WTC11 (cell line): ENCODE measurements at regions not wholly inside any gene's neighbourhood (a gene's known extent, or its start where the extent isn't known, plus 50 kb on each side); places are given as distances from the start of the nearest gene placed in this dataset.

Source experiments
- ATAC-seq: fragments of 200-7000 bp; cut with Tn5 transposase; 2 replicates; pipeline ENCODE4 v1.10.0; 2021; ENCODE audit warnings: mild to moderate bottlenecking, moderate library complexity
- CTCF ChIA-PET: fragments of 300-600 bp; sonication (Branson Sonifier 250); formaldehyde crosslinking; loops from one replicate; lab custom pipeline; 2021; ENCODE audit warnings: antibody characterized with exemption; lab: Charles Lee
- POLR2A ChIA-PET: fragments of 350-600 bp; sonication (Branson Sonifier 250); formaldehyde crosslinking; loops from one replicate; lab custom pipeline; 2021; ENCODE audit warnings: antibody characterized with exemption; lab: Charles Lee
- DNase-seq: peaks from one replicate; pipeline ENCODE4 v3.0.0; 2021; ENCODE audit warnings: low spot score
- H3K27ac Mint-ChIP-seq: 2 replicates; pipeline ENCODE4 v1.8.0; 2021; ENCODE audit warnings: mixed read lengths
- H3K27me3 Mint-ChIP-seq: 2 replicates; pipeline ENCODE4 v1.8.0; 2021; ENCODE audit warnings: low read depth, mild to moderate bottlenecking, moderate library complexity, mixed read lengths
- H3K36me3 Mint-ChIP-seq: 2 replicates; pipeline ENCODE4 v1.8.0; 2021; ENCODE audit warnings: mixed read lengths
- H3K4me1 Mint-ChIP-seq: 2 replicates; pipeline ENCODE4 v1.8.0; 2022; ENCODE audit warnings: mixed read lengths
- H3K4me3 Mint-ChIP-seq: 2 replicates; pipeline ENCODE4 v1.8.0; 2021; ENCODE audit warnings: mild to moderate bottlenecking, moderate library complexity, mixed read lengths
- H3K9me3 Mint-ChIP-seq: 2 replicates; pipeline ENCODE4 v1.8.0; 2021; ENCODE audit warnings: mixed read lengths
- ATF1 ChIP-seq: sonication (generic); formaldehyde crosslinking; IDR thresholded peaks from 2 replicates; pipeline ENCODE4 v1.8.1; 2023; ENCODE audit warnings: mild to moderate bottlenecking, moderate library complexity, missing genetic modification reagents
- CBFB ChIP-seq: sonication (generic); formaldehyde crosslinking; IDR thresholded peaks from 2 replicates; pipeline ENCODE4 v1.8.1; 2022; ENCODE audit warnings: mild to moderate bottlenecking, low read depth, missing genetic modification reagents
- EMX1 ChIP-seq: fragments of 250-450 bp; sonication (Bioruptor Pico); IDR thresholded peaks from 2 replicates; pipeline ENCODE4 v1.8.0; 2021; ENCODE audit warnings: mild to moderate bottlenecking
- ESRRA ChIP-seq: sonication (generic); formaldehyde crosslinking; IDR thresholded peaks from 2 replicates; pipeline ENCODE4 v1.8.1; 2022; ENCODE audit warnings: mild to moderate bottlenecking, missing genetic modification reagents, borderline replicate concordance
- FOXJ3 ChIP-seq: sonication (generic); formaldehyde crosslinking; IDR thresholded peaks from 2 replicates; pipeline ENCODE4 v1.9.0; 2021; ENCODE audit warnings: missing genetic modification reagents, mild to moderate bottlenecking, borderline replicate concordance
- GABPB1 ChIP-seq: sonication (generic); formaldehyde crosslinking; IDR thresholded peaks from 2 replicates; pipeline ENCODE4 v1.8.1; 2023; ENCODE audit warnings: mild to moderate bottlenecking, missing genetic modification reagents
- GTF2I ChIP-seq: fragments of 250-450 bp; sonication (Bioruptor Pico); conservative IDR thresholded peaks from 2 replicates; pipeline ENCODE4 v1.4.0; 2021; ENCODE audit warnings: mild to moderate bottlenecking
- KAT7 ChIP-seq: sonication (generic); formaldehyde crosslinking; IDR thresholded peaks from 2 replicates; pipeline ENCODE4 v1.8.1; 2023; ENCODE audit warnings: missing genetic modification reagents, mild to moderate bottlenecking, borderline replicate concordance
- MXD4 ChIP-seq: fragments of 250-450 bp; sonication (Bioruptor Pico); IDR thresholded peaks from 2 replicates; pipeline ENCODE4 v1.8.0; 2021; ENCODE audit warnings: mild to moderate bottlenecking, moderate library complexity, borderline replicate concordance
- MYBL2 ChIP-seq: sonication (generic); formaldehyde crosslinking; IDR thresholded peaks from 2 replicates; pipeline ENCODE4 v1.8.1; 2023; ENCODE audit warnings: mild to moderate bottlenecking, moderate library complexity, missing genetic modification reagents
- NFATC4 ChIP-seq: fragments of 250-450 bp; sonication (Bioruptor Pico); IDR thresholded peaks from 2 replicates; pipeline ENCODE4 v1.9.0; 2021; ENCODE audit warnings: mild to moderate bottlenecking
- NFYB ChIP-seq: sonication (generic); formaldehyde crosslinking; conservative IDR thresholded peaks from 2 replicates; pipeline ENCODE4 v1.8.0; 2022; ENCODE audit warnings: low read depth, missing genetic modification reagents
- OVOL2 ChIP-seq: fragments of 250-450 bp; sonication (Bioruptor Pico); IDR thresholded peaks from 2 replicates; pipeline ENCODE4 v1.9.0; 2021; ENCODE audit warnings: mild to moderate bottlenecking, borderline replicate concordance
- PRRX2 ChIP-seq: fragments of 250-450 bp; sonication (Bioruptor Pico); IDR thresholded peaks from 2 replicates; pipeline ENCODE4 v1.8.0; 2021; ENCODE audit warnings: mild to moderate bottlenecking
- RORB ChIP-seq: fragments of 250-450 bp; sonication (Bioruptor Pico); IDR thresholded peaks from 2 replicates; pipeline ENCODE4 v1.9.0; 2021; ENCODE audit warnings: mild to moderate bottlenecking
- TEAD4 ChIP-seq: sonication (generic); formaldehyde crosslinking; IDR thresholded peaks from 2 replicates; pipeline ENCODE4 v1.8.0; 2022; ENCODE audit warnings: mild to moderate bottlenecking, missing genetic modification reagents
- TP53 ChIP-seq: sonication (generic); formaldehyde crosslinking; IDR thresholded peaks from 2 replicates; pipeline ENCODE4 v1.8.1; 2023; ENCODE audit warnings: mild to moderate bottlenecking, missing genetic modification reagents
- ZNF317 ChIP-seq: sonication (generic); formaldehyde crosslinking; IDR thresholded peaks from 2 replicates; pipeline ENCODE4 v1.8.1; 2023; ENCODE audit warnings: low read depth, mild to moderate bottlenecking, moderate library complexity, missing genetic modification reagents, borderline replicate concordance
- ZNF396 ChIP-seq: fragments of 250-450 bp; sonication (Bioruptor Pico); IDR thresholded peaks from 2 replicates; pipeline ENCODE4 v1.8.0; 2021; ENCODE audit warnings: mild to moderate bottlenecking, moderate library complexity, borderline replicate concordance
- TF ChIP-seq, protein P1 (sequence below): sonication (generic); formaldehyde crosslinking; IDR thresholded peaks from 2 replicates; pipeline ENCODE4 v1.8.1; 2022; ENCODE audit warnings: mild to moderate bottlenecking, missing genetic modification reagents, moderate library complexity, borderline replicate concordance
- TF ChIP-seq, protein P2 (sequence below): sonication (generic); formaldehyde crosslinking; IDR thresholded peaks from 2 replicates; pipeline ENCODE4 v1.8.1; 2022; ENCODE audit warnings: missing genetic modification reagents, borderline replicate concordance
- TF ChIP-seq, protein P3 (sequence below): fragments of 250-450 bp; sonication (Bioruptor Pico); IDR thresholded peaks from 2 replicates; pipeline ENCODE4 v1.8.0; 2021; ENCODE audit warnings: mild to moderate bottlenecking
- TF ChIP-seq, protein P4 (sequence below): sonication (generic); formaldehyde crosslinking; IDR thresholded peaks from 2 replicates; pipeline ENCODE4 v1.8.0; 2022; ENCODE audit warnings: mild to moderate bottlenecking, missing genetic modification reagents
- TF ChIP-seq, protein P5 (sequence below): fragments of 200-600 bp; IDR thresholded peaks from 2 replicates; pipeline ENCODE4 v1.8.0; 2022; ENCODE audit warnings: antibody characterized with exemption

DNA sequence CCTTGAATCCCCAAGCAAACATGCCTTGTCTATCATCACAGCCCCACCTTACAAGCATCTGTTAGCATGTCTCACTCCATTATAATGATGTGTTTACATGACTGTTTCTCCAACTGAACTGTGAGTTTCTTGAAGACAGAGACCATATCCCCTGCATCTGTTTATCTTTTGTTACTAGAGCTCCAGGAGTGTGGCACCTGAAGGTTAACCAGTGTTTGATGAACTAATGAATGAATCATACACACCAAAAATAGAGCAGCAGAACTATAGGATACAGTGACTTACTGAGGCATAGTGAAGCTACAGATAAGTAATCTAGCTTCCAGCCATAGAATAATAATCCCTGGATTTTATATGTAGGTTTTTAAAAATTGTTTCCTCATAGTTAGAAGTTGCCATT lies 331.0 kb downstream of the PCDH7 start:
- DNase-seq, result no peak
- CTCF ChIA-PET, result no interaction called here

DNA sequence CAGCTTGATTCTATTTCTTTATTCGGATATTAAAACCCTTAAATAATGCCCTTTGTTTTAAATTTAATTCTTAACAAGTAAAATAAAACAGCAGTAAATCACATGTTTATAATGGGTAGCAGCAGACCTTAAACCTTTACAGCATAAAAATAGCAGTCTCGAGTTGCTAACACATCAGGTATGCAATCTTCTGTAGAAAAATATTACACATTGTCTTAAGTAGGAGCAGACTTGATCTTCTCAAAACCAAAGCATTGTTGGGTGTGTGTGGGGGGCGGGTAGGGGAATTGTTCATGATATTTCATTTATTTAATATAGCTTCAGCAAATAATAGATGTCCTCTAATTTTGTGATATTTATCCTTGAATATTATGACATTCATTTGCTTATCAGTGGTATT lies 331.4 kb downstream of the PCDH7 start:
- no peaks in the 10 kb centered on the region for H3K4me1 Mint-ChIP-seq
- no peak for ATAC-seq
- H3K4me3 Mint-ChIP-seq, result no peak overlapping the region
- CTCF ChIA-PET, result no interaction called here
- no peak overlapping the region for H3K27ac Mint-ChIP-seq
- no peaks in the 10 kb centered on the region for H3K36me3 Mint-ChIP-seq
- TF ChIP-seq TEAD4, result no peak
- no peak for TF ChIP-seq CBFB (CRISPR knock-in tag)
- TF ChIP-seq, protein P1, sequence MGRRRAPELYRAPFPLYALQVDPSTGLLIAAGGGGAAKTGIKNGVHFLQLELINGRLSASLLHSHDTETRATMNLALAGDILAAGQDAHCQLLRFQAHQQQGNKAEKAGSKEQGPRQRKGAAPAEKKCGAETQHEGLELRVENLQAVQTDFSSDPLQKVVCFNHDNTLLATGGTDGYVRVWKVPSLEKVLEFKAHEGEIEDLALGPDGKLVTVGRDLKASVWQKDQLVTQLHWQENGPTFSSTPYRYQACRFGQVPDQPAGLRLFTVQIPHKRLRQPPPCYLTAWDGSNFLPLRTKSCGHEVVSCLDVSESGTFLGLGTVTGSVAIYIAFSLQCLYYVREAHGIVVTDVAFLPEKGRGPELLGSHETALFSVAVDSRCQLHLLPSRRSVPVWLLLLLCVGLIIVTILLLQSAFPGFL, result no peak
- no peaks in the 10 kb centered on the region for H3K9me3 Mint-ChIP-seq
- POLR2A ChIA-PET, result no interaction called here
- H3K27me3 Mint-ChIP-seq, result no peaks in the 10 kb centered on the region
- DNase-seq, result no peak

More for the DNA sequence above, 331.0 kb downstream of the PCDH7 start:
- Mint-ChIP-seq H3K4me3 (no peak overlapping the region), H3K9me3 (no peaks in the 10 kb centered on the region), H3K36me3 (no peaks in the 10 kb centered on the region), H3K27ac (no peak overlapping the region), H3K4me1 (no peaks in the 10 kb centered on the region), H3K27me3 (no peaks in the 10 kb centered on the region)
- ATAC-seq, result no peak
- TF ChIP-seq, protein P2, sequence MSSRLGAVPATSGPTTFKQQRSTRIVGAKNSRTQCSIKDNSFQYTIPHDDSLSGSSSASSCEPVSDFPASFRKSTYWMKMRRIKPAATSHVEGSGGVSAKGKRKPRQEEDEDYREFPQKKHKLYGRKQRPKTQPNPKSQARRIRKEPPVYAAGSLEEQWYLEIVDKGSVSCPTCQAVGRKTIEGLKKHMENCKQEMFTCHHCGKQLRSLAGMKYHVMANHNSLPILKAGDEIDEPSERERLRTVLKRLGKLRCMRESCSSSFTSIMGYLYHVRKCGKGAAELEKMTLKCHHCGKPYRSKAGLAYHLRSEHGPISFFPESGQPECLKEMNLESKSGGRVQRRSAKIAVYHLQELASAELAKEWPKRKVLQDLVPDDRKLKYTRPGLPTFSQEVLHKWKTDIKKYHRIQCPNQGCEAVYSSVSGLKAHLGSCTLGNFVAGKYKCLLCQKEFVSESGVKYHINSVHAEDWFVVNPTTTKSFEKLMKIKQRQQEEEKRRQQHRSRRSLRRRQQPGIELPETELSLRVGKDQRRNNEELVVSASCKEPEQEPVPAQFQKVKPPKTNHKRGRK (CRISPR knock-in tag), result no peak
- TF ChIP-seq, protein P3, sequence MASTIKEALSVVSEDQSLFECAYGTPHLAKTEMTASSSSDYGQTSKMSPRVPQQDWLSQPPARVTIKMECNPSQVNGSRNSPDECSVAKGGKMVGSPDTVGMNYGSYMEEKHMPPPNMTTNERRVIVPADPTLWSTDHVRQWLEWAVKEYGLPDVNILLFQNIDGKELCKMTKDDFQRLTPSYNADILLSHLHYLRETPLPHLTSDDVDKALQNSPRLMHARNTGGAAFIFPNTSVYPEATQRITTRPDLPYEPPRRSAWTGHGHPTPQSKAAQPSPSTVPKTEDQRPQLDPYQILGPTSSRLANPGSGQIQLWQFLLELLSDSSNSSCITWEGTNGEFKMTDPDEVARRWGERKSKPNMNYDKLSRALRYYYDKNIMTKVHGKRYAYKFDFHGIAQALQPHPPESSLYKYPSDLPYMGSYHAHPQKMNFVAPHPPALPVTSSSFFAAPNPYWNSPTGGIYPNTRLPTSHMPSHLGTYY (CRISPR knock-in tag), result no peak
- TF ChIP-seq PRRX2 (CRISPR knock-in tag), result no peak
- no peak for TF ChIP-seq KAT7 (CRISPR knock-in tag)
- no peak for TF ChIP-seq MYBL2 (CRISPR knock-in tag)
- TF ChIP-seq, protein P4, sequence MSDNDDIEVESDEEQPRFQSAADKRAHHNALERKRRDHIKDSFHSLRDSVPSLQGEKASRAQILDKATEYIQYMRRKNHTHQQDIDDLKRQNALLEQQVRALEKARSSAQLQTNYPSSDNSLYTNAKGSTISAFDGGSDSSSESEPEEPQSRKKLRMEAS (CRISPR knock-in tag), result no peak
- no peak for TF ChIP-seq NFATC4 (CRISPR knock-in tag)
- TF ChIP-seq FOXJ3 (CRISPR knock-in tag), result no peak
- TF ChIP-seq GTF2I (CRISPR knock-in tag), result no peak
- POLR2A ChIA-PET, result no interaction called here

DNA sequence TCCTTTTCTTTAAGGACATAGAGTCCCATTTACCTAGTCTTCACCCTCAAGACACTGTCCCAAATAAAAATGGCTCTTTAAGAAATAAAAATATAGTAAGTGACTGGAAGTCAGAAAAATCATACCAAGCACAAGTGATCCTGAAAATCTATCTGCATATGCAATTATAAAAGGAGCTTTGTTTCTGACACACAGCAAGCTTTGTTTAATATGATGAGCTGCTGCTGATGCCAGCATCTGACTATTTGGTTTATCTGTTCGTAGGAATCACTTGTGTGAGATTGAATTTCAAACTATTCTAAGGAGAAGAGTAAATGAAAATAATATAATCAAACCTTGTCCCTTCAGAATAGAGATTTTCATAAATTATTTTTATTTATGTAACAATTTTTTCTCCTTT lies 332.4 kb downstream of the PCDH7 start:
- ChIA-PET POLR2A (no interaction called here), CTCF (no interaction called here)
- no peaks in the 10 kb centered on the region for H3K27me3 Mint-ChIP-seq
- no peaks in the 10 kb centered on the region for H3K4me1 Mint-ChIP-seq
- no peak for DNase-seq
- no peaks in the 10 kb centered on the region for H3K36me3 Mint-ChIP-seq
- H3K4me3 Mint-ChIP-seq, result no peak overlapping the region
- no peak for ATAC-seq
- H3K27ac Mint-ChIP-seq, result no peak overlapping the region
- H3K9me3 Mint-ChIP-seq, result no peaks in the 10 kb centered on the region
- TF ChIP-seq EMX1 (CRISPR knock-in tag) (no peak), TP53 (CRISPR knock-in tag) (no peak), ESRRA (no peak), RORB (no peak), NFYB (CRISPR knock-in tag) (no peak), ATF1 (CRISPR knock-in tag) (no peak), OVOL2 (CRISPR knock-in tag) (no peak), ZNF396 (CRISPR knock-in tag) (no peak), GABPB1 (CRISPR knock-in tag) (no peak), MXD4 (no peak), ZNF317 (no peak)
- TF ChIP-seq, protein P1, result no peak
- TF ChIP-seq, protein P5, sequence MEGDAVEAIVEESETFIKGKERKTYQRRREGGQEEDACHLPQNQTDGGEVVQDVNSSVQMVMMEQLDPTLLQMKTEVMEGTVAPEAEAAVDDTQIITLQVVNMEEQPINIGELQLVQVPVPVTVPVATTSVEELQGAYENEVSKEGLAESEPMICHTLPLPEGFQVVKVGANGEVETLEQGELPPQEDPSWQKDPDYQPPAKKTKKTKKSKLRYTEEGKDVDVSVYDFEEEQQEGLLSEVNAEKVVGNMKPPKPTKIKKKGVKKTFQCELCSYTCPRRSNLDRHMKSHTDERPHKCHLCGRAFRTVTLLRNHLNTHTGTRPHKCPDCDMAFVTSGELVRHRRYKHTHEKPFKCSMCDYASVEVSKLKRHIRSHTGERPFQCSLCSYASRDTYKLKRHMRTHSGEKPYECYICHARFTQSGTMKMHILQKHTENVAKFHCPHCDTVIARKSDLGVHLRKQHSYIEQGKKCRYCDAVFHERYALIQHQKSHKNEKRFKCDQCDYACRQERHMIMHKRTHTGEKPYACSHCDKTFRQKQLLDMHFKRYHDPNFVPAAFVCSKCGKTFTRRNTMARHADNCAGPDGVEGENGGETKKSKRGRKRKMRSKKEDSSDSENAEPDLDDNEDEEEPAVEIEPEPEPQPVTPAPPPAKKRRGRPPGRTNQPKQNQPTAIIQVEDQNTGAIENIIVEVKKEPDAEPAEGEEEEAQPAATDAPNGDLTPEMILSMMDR, result no peak
